ENCODE measurements at regions not wholly inside any gene's neighbourhood (a gene's known extent, or its start where the extent isn't known, plus 50 kb on each side); places are given as distances from the start of the nearest gene placed in this dataset.

GRCh38 chr2:116979916-116980764 lies 834.4 kb upstream of the DDX18 start:
- Histone ChIP-seq H3K9ac (no peak overlapping the region), H3K4me3 (IDR thresholded peaks at IDR 0.05; ENCODE audit: insufficient read depth, low read depth, low read length) (no peak overlapping the region), H2AFZ (ENCODE audit: low read depth) (no peak overlapping the region), H4K20me1 (ENCODE audit: insufficient read depth) (no peaks in the 10 kb centered on the region), H3K27me3 (ENCODE audit: insufficient read depth, low read depth) (no peaks in the 10 kb centered on the region), H3K4me2 (no peak overlapping the region), H3K27ac (no peak overlapping the region), H3K36me3 (ENCODE audit: insufficient read depth) (no peaks in the 10 kb centered on the region), H3K4me1 (ENCODE audit: low read depth, poor library complexity, severe bottlenecking) (no peaks in the 10 kb centered on the region), H3K79me2 (ENCODE audit: insufficient read depth, low read depth) (no peaks in the 10 kb centered on the region)
- TF ChIP-seq CTCF (conservative IDR thresholded peaks at IDR 0.05; ENCODE audit: low read depth, low read length): no peak

GRCh38 chr2:116987447-116987846 lies 827.0 kb upstream of the DDX18 start:
- TF ChIP-seq CTCF (conservative IDR thresholded peaks at IDR 0.05; ENCODE audit: low read depth, low read length): no peak
- H3K27me3 ChIP-seq (ENCODE audit: insufficient read depth, low read depth): no peaks in the 10 kb centered on the region
- no peak overlapping the region for H3K9ac ChIP-seq
- H3K79me2 ChIP-seq (ENCODE audit: insufficient read depth, low read depth): no peaks in the 10 kb centered on the region
- no peak overlapping the region for H3K4me2 ChIP-seq
- H3K36me3 ChIP-seq (ENCODE audit: insufficient read depth): no peaks in the 10 kb centered on the region
- no peak overlapping the region for H2AFZ ChIP-seq (ENCODE audit: low read depth)
- no peaks in the 10 kb centered on the region for H3K4me1 ChIP-seq (ENCODE audit: low read depth, poor library complexity, severe bottlenecking)
- no peak overlapping the region for H3K4me3 ChIP-seq (IDR thresholded peaks at IDR 0.05; ENCODE audit: insufficient read depth, low read depth, low read length)
- no peak overlapping the region for H3K27ac ChIP-seq
- H4K20me1 ChIP-seq (ENCODE audit: insufficient read depth): no peaks in the 10 kb centered on the region

- Histone ChIP-seq H3K27me3 (ENCODE audit: insufficient read depth, low read depth) (no peaks in the 10 kb centered on the region), H4K20me1 (ENCODE audit: insufficient read depth) (no peaks in the 10 kb centered on the region), H3K27ac (no peak overlapping the region), H3K36me3 (ENCODE audit: insufficient read depth) (no peaks in the 10 kb centered on the region), H3K79me2 (ENCODE audit: insufficient read depth, low read depth) (no peaks in the 10 kb centered on the region), H3K4me2 (no peak overlapping the region), H2AFZ (ENCODE audit: low read depth) (no peak overlapping the region), H3K4me1 (ENCODE audit: low read depth, poor library complexity, severe bottlenecking) (no peaks in the 10 kb centered on the region), H3K4me3 (IDR thresholded peaks at IDR 0.05; ENCODE audit: insufficient read depth, low read depth, low read length) (no peak overlapping the region), H3K9ac (no peak overlapping the region)
- no peak for TF ChIP-seq CTCF (conservative IDR thresholded peaks at IDR 0.05; ENCODE audit: low read depth, low read length)
These were observed 826.2 kb upstream of the DDX18 start for GRCh38 chr2:116988303-116988702.

GRCh38 chr2:117019357-117019756 lies 795.1 kb upstream of the DDX18 start:
- H3K79me2 ChIP-seq (ENCODE audit: insufficient read depth, low read depth): no peaks in the 10 kb centered on the region
- H4K20me1 ChIP-seq (ENCODE audit: insufficient read depth): no peaks in the 10 kb centered on the region
- no peak overlapping the region for H3K4me3 ChIP-seq (IDR thresholded peaks at IDR 0.05; ENCODE audit: insufficient read depth, low read depth, low read length)
- H3K4me1 ChIP-seq (ENCODE audit: low read depth, poor library complexity, severe bottlenecking): no peaks in the 10 kb centered on the region
- no peak overlapping the region for H3K27ac ChIP-seq
- H3K4me2 ChIP-seq: no peak overlapping the region
- no peak for TF ChIP-seq CTCF (conservative IDR thresholded peaks at IDR 0.05; ENCODE audit: low read depth, low read length)
- no peaks in the 10 kb centered on the region for H3K27me3 ChIP-seq (ENCODE audit: insufficient read depth, low read depth)
- no peaks in the 10 kb centered on the region for H3K36me3 ChIP-seq (ENCODE audit: insufficient read depth)
- H3K9ac ChIP-seq: no peak overlapping the region
- no peak overlapping the region for H2AFZ ChIP-seq (ENCODE audit: low read depth)
